IPS-18c (cell line): ENCODE measurements at regions not wholly inside any gene's neighbourhood (a gene's known extent, or its start where the extent isn't known, plus 50 kb on each side); places are given as distances from the start of the nearest gene placed in this dataset.

Experiments used
- H3K4me3 ChIP-seq: 2 replicates; pipeline ENCODE4 v1.7.0; 2013; ENCODE audit warnings: low read depth, mild to moderate bottlenecking, low read length, moderate library complexity; ENCODE audit not compliant: insufficient read depth
- H3K9me3 ChIP-seq: one replicate; pipeline ENCODE4 v1.6.1; 2013; ENCODE audit warnings: mild to moderate bottlenecking, low read length, moderate library complexity; ENCODE audit not compliant: control insufficient read depth, insufficient read depth

- no peak overlapping the region for H3K4me3 ChIP-seq
- H3K9me3 ChIP-seq = no peaks in the 10 kb centered on the region
Measured at GRCh38 chr6:106886922-106887797, 87.4 kb downstream of the CD24 start.

- H3K9me3 ChIP-seq = no peaks in the 10 kb centered on the region
- H3K4me3 ChIP-seq = no peak overlapping the region
Measured at GRCh38 chr6:106886081-106886843, 88.3 kb downstream of the CD24 start.

- Histone ChIP-seq H3K9me3 (no peaks in the 10 kb centered on the region), H3K4me3 (no peak overlapping the region)
Measured at GRCh38 chr6:106885679-106886078, 88.8 kb downstream of the CD24 start.

GRCh38 chr6:106884576-106884975 is 90.0 kb downstream of the CD24 start:
- Histone ChIP-seq H3K9me3 (no peaks in the 10 kb centered on the region), H3K4me3 (no peak overlapping the region)

- no peaks in the 10 kb centered on the region for H3K9me3 ChIP-seq
- H3K4me3 ChIP-seq = no peak overlapping the region
Measured at GRCh38 chr6:106883808-106884262, 90.7 kb downstream of the CD24 start.

GRCh38 chr6:106882601-106883518 is 91.7 kb downstream of the CD24 start:
- Histone ChIP-seq H3K9me3 (no peaks in the 10 kb centered on the region), H3K4me3 (no peak overlapping the region)

- Histone ChIP-seq H3K9me3 (no peaks in the 10 kb centered on the region), H3K4me3 (no peak overlapping the region)
Measured at GRCh38 chr6:106882138-106882537, 92.4 kb downstream of the CD24 start.

- Histone ChIP-seq H3K4me3 (no peak overlapping the region), H3K9me3 (peaks cover under 1% of the 10 kb centered on the region)
Measured at GRCh38 chr6:106880952-106881351, 93.6 kb downstream of the CD24 start.

- Histone ChIP-seq H3K9me3 (peaks cover 10% of the 10 kb centered on the region), H3K4me3 (peak overlapping the region; percentile 28; the same call in 1 of the 2 replicates)
Measured at GRCh38 chr6:106875782-106876321, 98.7 kb downstream of the CD24 start.

GRCh38 chr6:106874481-106874880 is 100.0 kb downstream of the CD24 start:
- Histone ChIP-seq H3K4me3 (no peak overlapping the region), H3K9me3 (peaks cover 10% of the 10 kb centered on the region)

- H3K4me3 ChIP-seq = no peak overlapping the region
- peaks cover 10% of the 10 kb centered on the region for H3K9me3 ChIP-seq
Measured at GRCh38 chr6:106872049-106872448, 102.5 kb downstream of the CD24 start.

GRCh38 chr6:106870824-106871717 is 103.5 kb downstream of the CD24 start:
- Histone ChIP-seq H3K9me3 (peaks cover 10% of the 10 kb centered on the region), H3K4me3 (no peak overlapping the region)

GRCh38 chr6:106870069-106870468 is 104.5 kb downstream of the CD24 start:
- no peak overlapping the region for H3K4me3 ChIP-seq
- H3K9me3 ChIP-seq = peaks cover 5% of the 10 kb centered on the region

- Histone ChIP-seq H3K9me3 (peaks cover 5% of the 10 kb centered on the region), H3K4me3 (no peak overlapping the region)
Measured at GRCh38 chr6:106869203-106869602, 105.3 kb downstream of the CD24 start.

GRCh38 chr6:106866875-106867658 is 107.5 kb downstream of the CD24 start:
- peaks cover 10% of the 10 kb centered on the region for H3K9me3 ChIP-seq
- no peak overlapping the region for H3K4me3 ChIP-seq
